HG03045 (cell line): ENCODE measurements at regions not wholly inside any gene's neighbourhood (a gene's known extent, or its start where the extent isn't known, plus 50 kb on each side); places are given as distances from the start of the nearest gene placed in this dataset.
A peak's percentile ranks its signal among the peaks of the same experiment; 100 is the strongest.
"Not testable (repeated sequence)": the region's sequence is repeated elsewhere in the genome, so short reads cannot be mapped to it uniquely, and the experiment has no call there.

Experiments
- ATAC-seq: cut with Tn5 transposase; IDR thresholded peaks from one replicate; pipeline ENCODE4 v1.9.1; 2021; ENCODE audit warnings: mild to moderate bottlenecking, moderate library complexity; ENCODE audit not compliant: unreplicated experiment

- not testable (repeated sequence) for ATAC-seq
Observed at GRCh38 chr2:89280536-89280935, 589.1 kb downstream of the RPIA start.

GRCh38 chr2:89286448-89287080, 595.1 kb downstream of the RPIA start:
- ATAC-seq = not testable (repeated sequence)

GRCh38 chr2:89287084-89287483, 595.6 kb downstream of the RPIA start:
- not testable (repeated sequence) for ATAC-seq

GRCh38 chr2:89291717-89292298, 600.3 kb downstream of the RPIA start:
- ATAC-seq = not testable (repeated sequence)

- ATAC-seq = not testable (repeated sequence)
Observed at GRCh38 chr2:89293399-89293798, 601.9 kb downstream of the RPIA start.

GRCh38 chr2:89294335-89294734, 602.9 kb downstream of the RPIA start:
- ATAC-seq = not testable (repeated sequence)

- not testable (repeated sequence) for ATAC-seq
Observed at GRCh38 chr2:89296820-89297398, 605.4 kb downstream of the RPIA start.

GRCh38 chr2:89299196-89299595, 607.7 kb downstream of the RPIA start:
- ATAC-seq = peak; percentile 65

GRCh38 chr2:89305623-89306022, 614.1 kb downstream of the RPIA start:
- ATAC-seq = not testable (repeated sequence)

GRCh38 chr2:89306869-89307637, 615.6 kb downstream of the RPIA start:
- ATAC-seq = not testable (repeated sequence)

GRCh38 chr2:89318990-89319389, 627.5 kb downstream of the RPIA start:
- ATAC-seq = not testable (repeated sequence)

GRCh38 chr2:89325894-89326293, 634.4 kb downstream of the RPIA start:
- not testable (repeated sequence) for ATAC-seq

GRCh38 chr2:89326455-89326854, 635.0 kb downstream of the RPIA start:
- ATAC-seq = not testable (repeated sequence)

GRCh38 chr2:89328790-89329189, 637.3 kb downstream of the RPIA start:
- not testable (repeated sequence) for ATAC-seq
